Dedifferentiated amniotic fluid mesenchymal stem cell (primary cell): ENCODE measurements at regions not wholly inside any gene's neighbourhood (a gene's known extent, or its start where the extent isn't known, plus 50 kb on each side); places are given as distances from the start of the nearest gene placed in this dataset.

Experiments
- DNase-seq: peaks from one replicate; pipeline ENCODE4 v3.0.0-alpha.2; 2016; ENCODE audit errors: extremely low spot score

GRCh38 chr9:87446527-87446926 lies 51.1 kb upstream of the DAPK1 start:
- DNase-seq = no peak

DNA sequence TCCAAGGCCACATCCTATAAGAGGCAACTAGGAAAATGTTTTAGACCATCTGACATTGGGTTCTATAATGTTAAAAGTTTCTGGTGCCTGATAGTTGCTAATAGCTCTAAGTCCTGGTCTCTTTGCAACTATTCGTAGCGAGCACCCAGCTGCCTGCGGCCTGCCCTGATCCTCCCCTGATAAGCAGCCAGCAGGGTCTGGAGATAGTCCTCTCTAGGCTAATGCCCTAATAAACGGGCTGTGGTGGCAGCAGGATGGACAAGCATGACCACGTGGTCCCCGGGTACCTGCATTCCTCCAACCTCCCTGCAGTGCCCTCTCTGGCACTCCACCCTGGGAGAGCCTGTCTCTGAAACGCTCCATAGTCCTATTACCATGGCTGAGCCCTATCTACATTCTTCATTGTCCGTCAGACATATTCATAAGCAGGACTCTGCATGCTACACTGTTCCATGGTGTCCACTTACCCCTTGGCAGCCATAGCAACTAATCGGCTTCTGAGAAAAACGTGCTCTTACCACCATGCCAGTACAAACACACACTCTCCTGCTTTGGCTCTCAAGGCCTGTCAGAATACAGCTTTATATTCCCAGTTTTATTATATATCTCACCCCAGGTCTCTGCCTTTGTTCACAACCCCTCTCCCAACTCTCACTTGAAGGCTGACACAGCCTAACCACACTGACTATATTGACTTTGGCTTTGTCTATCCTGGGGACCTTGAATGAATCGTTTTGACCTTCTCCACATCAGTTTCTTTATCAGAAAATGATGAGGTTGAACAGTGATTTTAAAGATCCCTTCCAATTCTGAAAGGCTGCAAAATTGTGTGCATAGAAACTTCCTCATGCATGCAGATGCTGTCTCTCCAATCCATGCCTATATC lies 49.9 kb upstream of the DAPK1 start:
- DNase-seq = no peak
